Common myeloid progenitor, CD34-positive (primary cell): ENCODE measurements at regions not wholly inside any gene's neighbourhood (a gene's known extent, or its start where the extent isn't known, plus 50 kb on each side); places are given as distances from the start of the nearest gene placed in this dataset.
"Not testable (repeated sequence)": the region's sequence is repeated elsewhere in the genome, so short reads cannot be mapped to it uniquely, and the experiment has no call there.

Experiments used
- CTCF ChIA-PET: fragments of 350-600 bp; sonication (Branson Sonifier 250); formaldehyde crosslinking; loops from one replicate; lab custom pipeline; 2021; ENCODE audit warnings: antibody characterized with exemption; lab: Charles Lee
- POLR2A ChIA-PET: fragments of 350-600 bp; sonication (Branson Sonifier 250); formaldehyde crosslinking; loops from one replicate; lab custom pipeline; 2021; ENCODE audit warnings: antibody characterized with exemption; lab: Charles Lee
- DNase-seq, 3 donors: peaks; one replicate each; pipeline versions ENCODE4 v3.0.0 to v3.0.0-alpha.2; 2013
- H3K27ac ChIP-seq, 2 experiments: 1 replicate in 1 of 2; 2 replicates in 1 of 2; pipeline ENCODE4 v1.7.0; 2013; ENCODE audit warnings: inconsistent platforms in 2 of 2, low read length in 2 of 2, mild to moderate bottlenecking in 2 of 2, low read depth in 1 of 2, moderate library complexity in 1 of 2; ENCODE audit not compliant: severe bottlenecking in 2 of 2, insufficient read depth in 1 of 2, poor library complexity in 1 of 2
- H3K27me3 ChIP-seq, 5 experiments: replicated peaks in 2 of 5; 1 replicate in 3 of 5; 2 replicates in 2 of 5; pipeline versions ENCODE4 v1.6.1 to v1.7.0; 2013; ENCODE audit warnings: low read length in 4 of 5, mild to moderate bottlenecking in 2 of 5, moderate library complexity in 2 of 5, inconsistent platforms in 1 of 5; ENCODE audit not compliant: insufficient read depth in 5 of 5, control insufficient read depth in 4 of 5
- H3K36me3 ChIP-seq, 4 experiments: 1 replicate in 2 of 4; 2 replicates in 2 of 4; pipeline versions ENCODE4 v1.6.1 to v1.7.0; 2013; ENCODE audit warnings: low read length in 3 of 4, control low read depth in 1 of 4, mild to moderate bottlenecking in 1 of 4; ENCODE audit not compliant: control insufficient read depth in 4 of 4, insufficient read depth in 4 of 4
- H3K4me1 ChIP-seq, 4 experiments: 1 replicate in 3 of 4; 2 replicates in 1 of 4; pipeline versions ENCODE4 v1.6.1 to v1.7.1; 2013; ENCODE audit warnings: low read length in 3 of 4, mild to moderate bottlenecking in 3 of 4, control low read depth in 1 of 4, inconsistent platforms in 1 of 4, moderate library complexity in 1 of 4; ENCODE audit not compliant: control insufficient read depth in 4 of 4, insufficient read depth in 4 of 4; ENCODE audit errors: control extremely low read depth in 1 of 4
- H3K4me3 ChIP-seq, 7 experiments: 1 replicate in 4 of 7; 2 replicates in 3 of 7; pipeline versions ENCODE4 v1.5.1 to v1.7.0; 2013; ENCODE audit warnings: mild to moderate bottlenecking in 7 of 7, low read length in 6 of 7, moderate library complexity in 6 of 7, inconsistent platforms in 2 of 7, low read depth in 2 of 7, control low read depth in 1 of 7; ENCODE audit not compliant: insufficient read depth in 4 of 7, control insufficient read depth in 1 of 7; ENCODE audit errors: extremely low read depth in 1 of 7
- H3K9me3 ChIP-seq, 5 experiments: 1 replicate in 4 of 5; 2 replicates in 1 of 5; pipeline versions ENCODE4 v1.6.1 to v1.7.1; 2013; ENCODE audit warnings: low read length in 4 of 5, mild to moderate bottlenecking in 2 of 5, inconsistent platforms in 1 of 5, low read depth in 1 of 5, moderate library complexity in 1 of 5; ENCODE audit not compliant: control insufficient read depth in 4 of 5, insufficient read depth in 2 of 5; ENCODE audit errors: control extremely low read depth in 1 of 5
- WGBS: methylation state at CpG from one replicate; pipeline ENCODE4 v1.1.5; 2013; ENCODE audit not compliant: insufficient coverage; 5-methylcytosine and 5-hydroxymethylcytosine counted together

GRCh38 chr1:219325368-219325742, 151.7 kb downstream of the LYPLAL1 start:
- WGBS: no CpG with 5 or more reads among the region's 1 CpG
- no peaks in the 10 kb centered on the region for H3K9me3 ChIP-seq
- H3K36me3 ChIP-seq: no peaks in the 10 kb centered on the region
- no peak overlapping the region for H3K4me3 ChIP-seq
- DNase-seq: no peak
- CTCF ChIA-PET: no interaction called here
- H3K4me1 ChIP-seq: no peaks in the 10 kb centered on the region
- H3K27ac ChIP-seq: no peak overlapping the region
- no peaks in the 10 kb centered on the region for H3K27me3 ChIP-seq
- POLR2A ChIA-PET: no interaction called here

DNA sequence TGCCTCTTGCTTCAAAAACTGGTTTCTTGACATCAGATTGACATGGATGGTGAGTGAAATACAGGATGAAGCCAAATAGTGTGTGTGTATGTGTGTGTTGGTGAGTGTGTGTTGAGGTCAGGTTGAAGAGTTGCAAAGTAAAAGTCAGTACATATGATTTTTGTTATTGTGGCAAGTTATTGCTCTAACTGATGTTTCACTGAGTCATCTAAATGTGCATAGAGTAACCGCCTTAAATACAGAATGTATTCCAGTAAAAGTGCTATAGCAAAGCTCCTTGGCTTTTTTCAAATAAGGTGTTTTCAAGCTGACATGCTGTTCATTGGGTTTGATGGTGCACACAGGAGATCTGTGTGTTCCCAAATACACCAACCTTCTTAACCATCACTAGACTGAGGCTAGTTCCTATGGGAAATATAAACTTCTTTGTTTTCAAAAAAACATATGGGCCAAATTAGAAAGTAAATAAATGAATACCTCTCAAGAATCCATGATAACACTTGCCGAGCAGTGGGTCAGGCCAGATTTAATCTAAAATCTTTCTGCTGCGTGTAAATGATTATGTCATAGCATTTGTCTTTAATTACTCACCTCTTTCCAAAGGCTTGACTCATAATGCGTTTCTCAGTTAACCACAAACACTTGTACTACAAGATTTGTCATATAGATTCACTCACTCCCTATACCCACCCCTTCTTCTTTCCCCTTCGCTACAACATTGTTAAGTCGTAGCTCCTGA, 151.1 kb downstream of the LYPLAL1 start:
- no peak for DNase-seq
- CTCF ChIA-PET: no interaction called here
- H3K27ac ChIP-seq: no peak overlapping the region
- H3K4me1 ChIP-seq: no peaks in the 10 kb centered on the region
- H3K27me3 ChIP-seq: no peaks in the 10 kb centered on the region
- no peak overlapping the region for H3K4me3 ChIP-seq
- 98% methylated on average over 5 of the region's 6 CpGs for WGBS
- no peaks in the 10 kb centered on the region for H3K9me3 ChIP-seq
- no peaks in the 10 kb centered on the region for H3K36me3 ChIP-seq
- POLR2A ChIA-PET: no interaction called here

DNA sequence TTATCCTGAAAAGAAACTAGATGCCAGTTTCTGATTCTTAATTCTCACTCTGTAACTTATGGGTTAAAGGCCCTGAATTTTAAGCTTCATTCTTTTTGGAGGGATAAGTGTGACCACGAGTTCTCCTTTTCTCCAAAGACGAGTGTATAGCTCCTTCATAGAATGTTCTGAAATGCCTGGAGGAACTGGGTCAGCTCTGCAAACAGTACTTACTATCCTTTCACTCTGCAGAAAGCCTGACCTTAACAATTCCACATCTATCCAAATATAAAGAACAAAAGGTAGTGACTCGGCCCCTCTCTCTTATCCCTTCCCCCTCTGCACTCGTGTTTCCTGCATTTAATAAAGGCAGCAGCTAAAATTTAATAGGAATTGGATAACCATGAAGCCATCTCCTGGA, 150.5 kb downstream of the LYPLAL1 start:
- Histone ChIP-seq H3K9me3 (no peaks in the 10 kb centered on the region), H3K4me1 (no peaks in the 10 kb centered on the region), H3K27ac (no peak overlapping the region), H3K36me3 (no peaks in the 10 kb centered on the region), H3K4me3 (no peak overlapping the region), H3K27me3 (no peaks in the 10 kb centered on the region)
- DNase-seq: no peak
- 20% methylated on average over 2 of the region's 4 CpGs for WGBS
- ChIA-PET POLR2A (no interaction called here), CTCF (no interaction called here)

DNA sequence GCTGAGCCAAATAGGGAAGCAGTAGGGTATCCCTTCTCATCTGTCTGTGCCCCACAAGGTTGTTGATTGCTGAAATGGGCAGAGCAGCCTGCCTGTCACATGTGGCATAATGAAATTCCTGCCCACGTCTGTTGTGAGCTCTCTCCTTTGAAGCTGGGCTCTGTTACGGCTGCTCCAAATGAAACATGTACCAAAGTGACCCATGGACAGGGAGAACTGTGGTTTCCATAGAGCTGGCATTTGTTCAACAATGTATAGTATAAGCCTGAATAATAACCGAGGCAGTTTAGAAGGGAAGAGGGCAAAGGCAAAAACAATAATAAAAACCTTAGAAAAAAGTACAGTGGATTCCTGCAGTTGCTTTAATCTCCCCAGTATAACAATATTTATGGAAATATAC, 149.7 kb downstream of the LYPLAL1 start:
- Histone ChIP-seq H3K4me1 (no peaks in the 10 kb centered on the region), H3K9me3 (no peaks in the 10 kb centered on the region), H3K27ac (no peak overlapping the region), H3K4me3 (no peak overlapping the region), H3K36me3 (no peaks in the 10 kb centered on the region), H3K27me3 (no peaks in the 10 kb centered on the region)
- ChIA-PET POLR2A (no interaction called here), CTCF (no interaction called here)
- no peak for DNase-seq
- WGBS: 94% methylated on average over 2 of the region's 3 CpGs

- ChIA-PET CTCF (no interaction called here), POLR2A (no interaction called here)
- no peak for DNase-seq
These were observed 149.1 kb downstream of the LYPLAL1 start for GRCh38 chr1:219322766-219323165.

DNA sequence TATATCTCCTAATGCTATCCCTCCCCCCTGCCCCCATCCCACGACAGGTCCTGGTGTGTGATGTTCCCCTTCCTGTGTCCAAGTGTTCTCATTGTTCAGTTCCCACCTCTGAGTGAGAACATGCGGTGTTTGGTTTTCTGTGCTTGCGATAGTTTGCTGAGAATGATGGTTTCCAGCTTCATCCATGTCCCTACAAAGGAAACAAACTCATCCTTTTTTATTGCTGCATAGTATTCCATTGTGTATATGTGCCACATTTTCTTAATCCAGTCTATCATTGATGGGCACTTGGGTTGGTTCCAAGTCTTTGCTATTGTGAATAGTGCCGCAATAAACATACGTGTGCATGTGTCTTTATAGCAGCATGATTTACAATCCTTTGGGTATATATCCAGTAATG, 146.9 kb downstream of the LYPLAL1 start:
- CTCF ChIA-PET, POLR2A ChIA-PET: not testable (repeated sequence)

More at GRCh38 chr1:219322766-219323165, 149.1 kb downstream of the LYPLAL1 start:
- Histone ChIP-seq H3K36me3 (no peaks in the 10 kb centered on the region), H3K4me1 (no peaks in the 10 kb centered on the region), H3K4me3 (no peak overlapping the region), H3K27ac (no peak overlapping the region), H3K9me3 (no peaks in the 10 kb centered on the region), H3K27me3 (no peaks in the 10 kb centered on the region)
- WGBS: 100% methylated on average over 1 of the region's 3 CpGs

DNA sequence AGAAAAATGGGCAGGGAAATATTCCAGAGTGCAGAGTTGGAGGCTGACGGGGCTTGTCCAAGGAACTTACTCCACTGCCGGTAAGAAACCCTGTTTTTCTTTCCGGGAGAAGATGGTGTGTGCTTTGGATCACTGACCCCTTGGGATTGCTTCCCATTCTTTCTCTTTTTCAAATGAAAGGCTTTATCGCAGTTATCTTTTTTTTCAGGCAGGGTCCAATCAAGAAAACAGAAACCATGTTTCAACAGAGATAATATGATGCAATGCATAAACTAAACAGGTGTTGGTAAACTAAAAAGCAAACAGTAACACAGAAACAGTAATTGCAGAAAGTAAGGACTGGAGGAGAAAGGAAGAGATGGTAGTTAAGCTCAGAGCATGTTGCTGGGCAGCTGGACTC, 145.1 kb downstream of the LYPLAL1 start:
- ChIA-PET POLR2A (no interaction called here), CTCF (no interaction called here)
- Histone ChIP-seq H3K9me3 (peaks cover 0 to 5% (median 1%) of the 10 kb centered on the region in 5 experiments), H3K27me3 (no peaks in the 10 kb centered on the region), H3K27ac (no peak overlapping the region), H3K36me3 (no peaks in the 10 kb centered on the region), H3K4me3 (no peak overlapping the region), H3K4me1 (no peaks in the 10 kb centered on the region)
- 96% methylated on average over 3 of the region's 4 CpGs for WGBS
- DNase-seq: no peak

More for the DNA sequence above, 146.9 kb downstream of the LYPLAL1 start:
- H3K4me1 ChIP-seq, H3K4me3 ChIP-seq, H3K36me3 ChIP-seq, H3K27ac ChIP-seq, H3K27me3 ChIP-seq, DNase-seq, H3K9me3 ChIP-seq: not testable (repeated sequence)
- no CpG with 5 or more reads among the region's 5 CpGs for WGBS
